ENCODE measurements at regions not wholly inside any gene's neighbourhood (a gene's known extent, or its start where the extent isn't known, plus 50 kb on each side); places are given as distances from the start of the nearest gene placed in this dataset.
"Not testable (repeated sequence)": the region's sequence is repeated elsewhere in the genome, so short reads cannot be mapped to it uniquely, and the experiment has no call there.

DNA sequence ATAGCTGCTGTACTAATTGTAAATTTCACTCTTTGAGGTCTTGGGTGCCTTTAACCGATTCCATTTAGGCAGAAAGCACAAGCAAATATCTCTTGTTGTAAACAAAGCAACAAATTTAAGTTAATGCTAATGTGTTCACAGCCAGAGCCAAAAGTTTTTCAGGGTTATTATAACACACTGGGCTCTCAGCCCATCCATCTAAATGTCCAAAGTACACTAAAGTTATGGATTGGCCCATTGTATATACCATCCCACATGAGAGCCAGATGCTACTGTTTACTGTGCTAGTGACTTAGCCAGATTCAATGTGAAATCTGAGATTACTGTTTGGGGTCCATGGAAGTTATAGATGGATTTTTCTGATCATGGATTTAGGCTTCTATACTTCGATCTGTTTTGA, 186.7 kb downstream of the LARP7 start:
- no peak overlapping the region for H3K27ac Mint-ChIP-seq
- DNase-seq (no peak), ATAC-seq (no peak)
- no peak overlapping the region for H3K4me3 Mint-ChIP-seq
- H3K36me3 Mint-ChIP-seq (ENCODE audit: low read depth) = no peaks in the 10 kb centered on the region
- H3K27me3 Mint-ChIP-seq (ENCODE audit: low read depth) = peaks cover 13% of the 10 kb centered on the region
- H3K9me3 Mint-ChIP-seq (ENCODE audit: insufficient read depth) = no peaks in the 10 kb centered on the region
- ChIA-PET POLR2A (no interaction called here), CTCF (no interaction called here)
- no peaks in the 10 kb centered on the region for H3K4me1 Mint-ChIP-seq (ENCODE audit: low read depth)

DNA sequence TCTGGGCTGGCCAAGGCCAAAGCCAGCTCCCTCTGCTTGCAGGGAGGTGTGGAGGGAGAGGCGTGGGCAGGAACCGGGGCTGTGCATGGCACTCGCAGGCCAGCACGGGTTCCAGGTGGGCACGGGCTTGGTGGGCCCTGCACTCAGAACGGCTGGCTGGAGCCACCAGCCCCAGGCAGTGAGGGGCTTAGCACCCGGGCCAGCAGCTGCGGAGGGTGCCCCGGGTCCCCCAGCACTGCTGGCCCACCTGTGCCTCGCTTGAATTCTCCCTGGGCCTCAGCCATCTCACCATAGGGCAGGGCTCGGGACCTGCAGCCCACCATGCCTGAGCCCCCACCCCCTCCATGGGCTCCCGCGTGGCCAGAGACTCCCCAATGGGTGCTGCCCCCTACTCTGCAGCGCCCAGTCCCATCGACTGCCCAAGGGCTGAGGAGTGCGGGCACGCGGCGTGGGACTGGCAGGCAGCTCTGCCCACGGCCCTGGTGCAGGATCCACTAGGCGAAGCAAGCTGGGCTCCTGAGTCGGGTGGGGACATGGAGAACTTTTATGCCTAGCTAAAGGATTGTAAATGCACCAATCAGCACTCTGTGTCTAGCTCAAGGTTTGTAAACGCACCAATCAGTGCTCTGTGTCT, 193.9 kb downstream of the LARP7 start:
- ATAC-seq = no peak
- POLR2A ChIA-PET = no interaction called here
- Mint-ChIP-seq H3K9me3 (ENCODE audit: insufficient read depth) (no peaks in the 10 kb centered on the region), H3K36me3 (ENCODE audit: low read depth) (no peaks in the 10 kb centered on the region), H3K27me3 (ENCODE audit: low read depth) (no peaks in the 10 kb centered on the region), H3K4me3 (no peak overlapping the region), H3K27ac (no peak overlapping the region), H3K4me1 (ENCODE audit: low read depth) (no peaks in the 10 kb centered on the region)
- DNase-seq = no peak
- CTCF ChIA-PET = no interaction called here

GRCh38 chr4:112832493-112832892, 195.6 kb downstream of the LARP7 start:
- H3K4me3 Mint-ChIP-seq = no peak overlapping the region
- DNase-seq (no peak), ATAC-seq (no peak)
- H3K36me3 Mint-ChIP-seq (ENCODE audit: low read depth) = no peaks in the 10 kb centered on the region
- H3K27ac Mint-ChIP-seq = no peak overlapping the region
- no peaks in the 10 kb centered on the region for H3K27me3 Mint-ChIP-seq (ENCODE audit: low read depth)
- H3K9me3 Mint-ChIP-seq (ENCODE audit: insufficient read depth) = no peaks in the 10 kb centered on the region
- no peaks in the 10 kb centered on the region for H3K4me1 Mint-ChIP-seq (ENCODE audit: low read depth)
- ChIA-PET POLR2A (no interaction called here), CTCF (no interaction called here)

- Mint-ChIP-seq H3K27ac (no peak overlapping the region), H3K4me3 (no peak overlapping the region), H3K27me3 (ENCODE audit: low read depth) (peaks cover 6% of the 10 kb centered on the region), H3K9me3 (ENCODE audit: insufficient read depth) (no peaks in the 10 kb centered on the region), H3K4me1 (ENCODE audit: low read depth) (no peaks in the 10 kb centered on the region), H3K36me3 (ENCODE audit: low read depth) (no peaks in the 10 kb centered on the region)
- ATAC-seq (no peak), DNase-seq (no peak)
- POLR2A ChIA-PET = no interaction called here
- CTCF ChIA-PET = no interaction called here
These were observed 200.0 kb downstream of the LARP7 start for GRCh38 chr4:112836895-112837294.

DNA sequence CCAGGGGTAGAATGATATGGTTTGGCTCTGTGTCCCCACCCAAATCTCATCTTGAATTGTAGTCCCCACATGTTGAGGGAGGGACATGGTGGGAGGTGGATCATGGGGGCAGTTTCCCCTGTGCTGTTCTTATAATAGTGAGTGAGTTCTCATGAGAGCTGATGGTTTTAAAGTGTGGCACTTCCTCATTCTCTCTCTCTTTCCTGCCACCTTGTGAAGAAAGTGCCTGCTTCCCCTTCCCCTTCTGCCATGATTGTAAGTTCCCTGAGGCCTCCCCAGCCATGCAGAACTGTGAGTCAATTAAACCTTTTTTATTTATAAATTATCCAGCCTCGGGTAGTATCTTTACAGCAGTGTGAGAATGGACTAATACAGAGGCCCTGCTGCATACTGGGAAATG, 201.1 kb downstream of the LARP7 start:
- H3K27me3 Mint-ChIP-seq (ENCODE audit: low read depth); H3K4me1 Mint-ChIP-seq (ENCODE audit: low read depth); H3K9me3 Mint-ChIP-seq (ENCODE audit: insufficient read depth); CTCF ChIA-PET; H3K27ac Mint-ChIP-seq; H3K36me3 Mint-ChIP-seq (ENCODE audit: low read depth); ATAC-seq; DNase-seq; H3K4me3 Mint-ChIP-seq; POLR2A ChIA-PET: not testable (repeated sequence)

DNA sequence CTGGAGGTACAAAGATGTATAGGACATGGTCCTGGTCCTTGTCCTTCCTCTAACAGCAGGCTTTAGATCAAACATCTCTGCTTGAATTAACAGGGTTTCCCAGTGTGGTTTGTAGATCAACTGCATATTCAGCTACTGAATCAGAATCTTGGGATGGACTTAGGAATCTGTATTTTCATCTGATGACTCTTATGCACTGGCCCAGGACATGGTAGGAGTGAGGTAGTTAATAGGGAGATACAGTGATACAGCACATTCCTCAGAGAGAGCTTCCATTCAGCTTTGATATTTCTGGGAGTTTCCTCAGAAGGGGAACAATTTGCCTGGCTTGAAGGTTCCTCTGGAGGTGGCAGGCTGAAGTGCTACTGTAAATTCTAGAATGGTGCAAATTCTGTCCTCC, 203.1 kb downstream of the LARP7 start:
- Mint-ChIP-seq H3K9me3 (ENCODE audit: insufficient read depth) (no peaks in the 10 kb centered on the region), H3K4me3 (no peak overlapping the region), H3K27ac (no peak overlapping the region), H3K27me3 (ENCODE audit: low read depth) (peaks cover 6% of the 10 kb centered on the region), H3K36me3 (ENCODE audit: low read depth) (no peaks in the 10 kb centered on the region), H3K4me1 (ENCODE audit: low read depth) (no peaks in the 10 kb centered on the region)
- DNase-seq (no peak), ATAC-seq (no peak)
- ChIA-PET CTCF (no interaction called here), POLR2A (no interaction called here)

DNA sequence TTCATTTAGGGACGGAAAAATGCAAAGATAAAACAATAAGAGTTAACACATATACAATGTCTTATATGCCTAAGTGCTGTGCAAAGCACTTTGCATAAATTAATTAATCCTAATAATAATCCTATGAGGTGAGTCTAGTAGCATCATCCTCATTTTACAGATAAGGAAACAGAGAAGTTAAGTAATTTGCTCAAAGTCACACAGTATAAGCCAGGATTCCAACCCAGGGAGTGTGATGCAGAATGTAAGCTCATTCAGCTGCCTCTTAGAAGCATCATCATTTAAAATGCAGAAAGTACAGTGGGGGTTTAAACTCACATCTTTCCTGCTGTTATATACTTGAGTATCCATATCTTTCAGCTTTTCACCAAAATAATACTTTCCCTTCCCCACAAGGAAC, 203.7 kb downstream of the LARP7 start:
- ATAC-seq (no peak), DNase-seq (no peak)
- Mint-ChIP-seq H3K27ac (no peak overlapping the region), H3K36me3 (ENCODE audit: low read depth) (no peaks in the 10 kb centered on the region), H3K4me1 (ENCODE audit: low read depth) (no peaks in the 10 kb centered on the region), H3K4me3 (no peak overlapping the region), H3K27me3 (ENCODE audit: low read depth) (peaks cover 6% of the 10 kb centered on the region), H3K9me3 (ENCODE audit: insufficient read depth) (no peaks in the 10 kb centered on the region)
- ChIA-PET POLR2A (no interaction called here), CTCF (no interaction called here)

DNA sequence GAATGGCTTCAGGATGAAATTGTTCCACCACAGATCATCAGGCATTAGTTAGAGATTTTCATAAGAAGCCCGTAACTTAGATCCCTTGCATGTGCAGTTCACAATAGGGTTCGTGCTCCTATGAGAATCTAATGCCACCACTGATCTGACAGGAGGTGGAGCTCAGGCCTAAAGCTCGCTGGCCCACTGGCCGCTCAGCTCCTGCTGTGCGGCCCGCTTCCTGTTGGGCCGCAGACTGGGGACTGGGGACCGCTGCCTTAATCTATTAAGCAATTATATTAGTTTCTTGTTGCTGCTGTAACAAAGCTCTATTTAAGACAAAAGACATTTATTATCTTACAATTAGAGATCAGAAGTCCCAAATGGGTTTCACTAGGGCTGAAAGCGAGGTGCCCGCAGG, 205.6 kb downstream of the LARP7 start:
- no peaks in the 10 kb centered on the region for H3K9me3 Mint-ChIP-seq (ENCODE audit: insufficient read depth)
- no peak overlapping the region for H3K4me3 Mint-ChIP-seq
- no peak for DNase-seq
- peaks cover 5% of the 10 kb centered on the region for H3K4me1 Mint-ChIP-seq (ENCODE audit: low read depth)
- CTCF ChIA-PET = no interaction called here
- H3K27ac Mint-ChIP-seq = no peak overlapping the region
- H3K27me3 Mint-ChIP-seq (ENCODE audit: low read depth) = peaks cover 6% of the 10 kb centered on the region
- no peak for ATAC-seq
- no peaks in the 10 kb centered on the region for H3K36me3 Mint-ChIP-seq (ENCODE audit: low read depth)
- POLR2A ChIA-PET = no interaction called here

GRCh38 chr4:112845386-112845785, 204.1 kb upstream of the ANK2 start:
- H3K4me3 Mint-ChIP-seq = no peak overlapping the region
- no peaks in the 10 kb centered on the region for H3K27me3 Mint-ChIP-seq (ENCODE audit: low read depth)
- DNase-seq (no peak), ATAC-seq (no peak)
- POLR2A ChIA-PET = no interaction called here
- H3K9me3 Mint-ChIP-seq (ENCODE audit: insufficient read depth) = no peaks in the 10 kb centered on the region
- no peaks in the 10 kb centered on the region for H3K36me3 Mint-ChIP-seq (ENCODE audit: low read depth)
- peaks cover 5% of the 10 kb centered on the region for H3K4me1 Mint-ChIP-seq (ENCODE audit: low read depth)
- CTCF ChIA-PET = no interaction called here
- H3K27ac Mint-ChIP-seq = no peak overlapping the region

- Mint-ChIP-seq H3K4me1 (ENCODE audit: low read depth) (peaks cover 5% of the 10 kb centered on the region), H3K4me3 (no peak overlapping the region), H3K36me3 (ENCODE audit: low read depth) (no peaks in the 10 kb centered on the region), H3K9me3 (ENCODE audit: insufficient read depth) (no peaks in the 10 kb centered on the region), H3K27ac (no peak overlapping the region), H3K27me3 (ENCODE audit: low read depth) (no peaks in the 10 kb centered on the region)
- ChIA-PET CTCF (no interaction called here), POLR2A (no interaction called here)
- no peak for ATAC-seq
- no peak for DNase-seq
These were observed 202.4 kb upstream of the ANK2 start for GRCh38 chr4:112847045-112847444.

- POLR2A ChIA-PET = no interaction called here
- no peak overlapping the region for H3K27ac Mint-ChIP-seq
These were observed 201.7 kb upstream of the ANK2 start for GRCh38 chr4:112847781-112848180.

GRCh38 chr4:112848911-112849310, 200.5 kb upstream of the ANK2 start:
- ChIA-PET POLR2A (no interaction called here), CTCF (no interaction called here)
- DNase-seq (no peak), ATAC-seq (no peak)
- Mint-ChIP-seq H3K27ac (no peak overlapping the region), H3K36me3 (ENCODE audit: low read depth) (no peaks in the 10 kb centered on the region), H3K4me3 (no peak overlapping the region), H3K4me1 (ENCODE audit: low read depth) (peaks cover 5% of the 10 kb centered on the region), H3K27me3 (ENCODE audit: low read depth) (no peaks in the 10 kb centered on the region), H3K9me3 (ENCODE audit: insufficient read depth) (no peaks in the 10 kb centered on the region)

More at GRCh38 chr4:112847781-112848180, 201.7 kb upstream of the ANK2 start:
- CTCF ChIA-PET = no interaction called here
- H3K4me3 Mint-ChIP-seq = no peak overlapping the region
- peaks cover 5% of the 10 kb centered on the region for H3K4me1 Mint-ChIP-seq (ENCODE audit: low read depth)
- H3K27me3 Mint-ChIP-seq (ENCODE audit: low read depth) = no peaks in the 10 kb centered on the region
- ATAC-seq = no peak
- DNase-seq = no peak
- H3K9me3 Mint-ChIP-seq (ENCODE audit: insufficient read depth) = no peaks in the 10 kb centered on the region
- no peaks in the 10 kb centered on the region for H3K36me3 Mint-ChIP-seq (ENCODE audit: low read depth)

GRCh38 chr4:112852601-112853000, 196.9 kb upstream of the ANK2 start:
- Mint-ChIP-seq H3K4me3 (no peak overlapping the region), H3K9me3 (ENCODE audit: insufficient read depth) (no peaks in the 10 kb centered on the region), H3K4me1 (ENCODE audit: low read depth) (no peaks in the 10 kb centered on the region), H3K27ac (no peak overlapping the region), H3K27me3 (ENCODE audit: low read depth) (peaks cover 3% of the 10 kb centered on the region), H3K36me3 (ENCODE audit: low read depth) (no peaks in the 10 kb centered on the region)
- ATAC-seq (no peak), DNase-seq (no peak)
- CTCF ChIA-PET = no interaction called here
- POLR2A ChIA-PET = no interaction called here
